HG02571 (cell line): ENCODE measurements at regions not wholly inside any gene's neighbourhood (a gene's known extent, or its start where the extent isn't known, plus 50 kb on each side); places are given as distances from the start of the nearest gene placed in this dataset.

Experiments used
- ATAC-seq: cut with Tn5 transposase; IDR thresholded peaks from one replicate; pipeline ENCODE4 v1.9.1; 2021; ENCODE audit warnings: mild to moderate bottlenecking, moderate library complexity; ENCODE audit not compliant: unreplicated experiment

- no peak for ATAC-seq
Observed at GRCh38 chr5:20494706-20495105, 506.7 kb upstream of the CDH18 start.

- ATAC-seq = no peak
Observed at GRCh38 chr5:20486826-20487225, 498.8 kb upstream of the CDH18 start.

- no peak for ATAC-seq
Observed at GRCh38 chr5:20476016-20476415, 488.0 kb upstream of the CDH18 start.

- ATAC-seq = no peak
Observed at GRCh38 chr5:20470997-20471396, 483.0 kb upstream of the CDH18 start.

- no peak for ATAC-seq
Observed at GRCh38 chr5:20469792-20470191, 481.8 kb upstream of the CDH18 start.

- ATAC-seq = no peak
Observed at GRCh38 chr5:20469390-20469789, 481.4 kb upstream of the CDH18 start.

GRCh38 chr5:20466512-20466911, 478.5 kb upstream of the CDH18 start:
- ATAC-seq = no peak

- no peak for ATAC-seq
Observed at GRCh38 chr5:20463206-20463605, 475.2 kb upstream of the CDH18 start.

- no peak for ATAC-seq
Observed at GRCh38 chr5:20446121-20446520, 458.1 kb upstream of the CDH18 start.

- ATAC-seq = no peak
Observed at GRCh38 chr5:20445326-20445860, 457.4 kb upstream of the CDH18 start.

GRCh38 chr5:20434786-20435185, 446.8 kb upstream of the CDH18 start:
- no peak for ATAC-seq

- ATAC-seq = no peak
Observed at GRCh38 chr5:20420991-20421595, 433.1 kb upstream of the CDH18 start.
